K562 (cell line): ENCODE measurements at regions not wholly inside any gene's neighbourhood (a gene's known extent, or its start where the extent isn't known, plus 50 kb on each side); places are given as distances from the start of the nearest gene placed in this dataset.

Experiments
- ATAC-seq: fragments of 200-7000 bp; cut with Tn5 transposase; 3 replicates; pipeline ENCODE4 v1.9.1; 2020; ENCODE audit warnings: moderate library complexity
- BruUV-seq: library from RNA; stranded (reverse); fragments of 400-500 nt; replicated peaks from 2 replicates; lab custom pipeline; 2021; lab: Mats Ljungman, UMichigan
- CTCF ChIA-PET: fragments of 300-600 bp; formaldehyde crosslinking; extraction: SDS; loops from one replicate; lab custom pipeline; 2021; ENCODE audit warnings: low intra/inter-chr PET ratio; lab: Yijun Ruan, JAX
- POLR2A ChIA-PET: fragments of 300-600, 350-650 bp; sonication (Branson Sonifier 250); formaldehyde crosslinking; extraction: SDS; loops from one replicate; lab custom pipeline; 2021; ENCODE audit warnings: antibody characterized with exemption, inconsistent platforms; lab: Yijun Ruan, JAX
- DNase-seq, 4 experiments: peaks; one replicate each; pipeline versions ENCODE4 v3.0.0 to v3.0.0-alpha.2; 2011 to 2018; ENCODE audit warnings: low spot score in 3 of 4, mixed read lengths in 3 of 4; ENCODE audit errors: extremely low read depth in 1 of 4
- FAIRE-seq: peaks from 2 replicates; lab custom pipeline; 2011; peaks lifted over from hg19 to GRCh38; lab: Jason Lieb, UNC
- H2AFZ ChIP-seq: 2 replicates; pipeline ENCODE4 v1.6.0; 2011; ENCODE audit warnings: low read depth, low read length, control low read depth, inconsistent platforms
- H3K27ac ChIP-seq: fragments of 200-600 bp; 3 replicates; pipeline ENCODE4 v1.8.0; 2011; ENCODE audit warnings: low read depth, mild to moderate bottlenecking, control low read depth, inconsistent platforms, low read length, moderate library complexity, mixed read lengths; ENCODE audit errors: extremely low read depth
- H3K27me3 ChIP-seq, 2 experiments: fragments of 300-600 bp in 1 of 2; 2 replicates in 1 of 2; 3 replicates in 1 of 2; pipeline versions ENCODE4 v1.6.0 to v1.8.0; 2011; ENCODE audit warnings: inconsistent platforms in 2 of 2, low read length in 2 of 2, mild to moderate bottlenecking in 1 of 2, mixed read lengths in 1 of 2, moderate library complexity in 1 of 2; ENCODE audit not compliant: control insufficient read depth in 2 of 2, insufficient read depth in 2 of 2
- H3K36me3 ChIP-seq: fragments of 300-600 bp; 3 replicates; pipeline ENCODE4 v1.8.0; 2011; ENCODE audit warnings: mild to moderate bottlenecking, low read length, inconsistent platforms; ENCODE audit not compliant: control insufficient read depth, insufficient read depth
- H3K4me1 ChIP-seq, 2 experiments: fragments of 200-600 bp in 1 of 2; replicated peaks in 1 of 2; 2 replicates in 1 of 2; 3 replicates in 1 of 2; pipeline versions ENCODE4 v1.5.1 to v1.8.0; 2011; ENCODE audit warnings: inconsistent platforms in 2 of 2, low read length in 2 of 2, mild to moderate bottlenecking in 1 of 2, mixed read lengths in 1 of 2, moderate library complexity in 1 of 2; ENCODE audit not compliant: control insufficient read depth in 2 of 2, insufficient read depth in 2 of 2
- H3K4me2 ChIP-seq: 2 replicates; pipeline ENCODE4 v1.6.1; 2011; ENCODE audit warnings: low read length, control low read depth, inconsistent platforms, mixed read lengths; ENCODE audit not compliant: insufficient read depth
- H3K4me3 ChIP-seq: fragments of 200-600 bp; sonication (generic), shearing (Covaris generic); 2 replicates; pipeline ENCODE4 v1.5.1; 2016; ENCODE audit warnings: control low read depth, inconsistent platforms
- H3K79me2 ChIP-seq: fragments of 200-600 bp; 3 replicates; pipeline ENCODE4 v1.8.0; 2011; ENCODE audit warnings: low read length, inconsistent platforms; ENCODE audit not compliant: control insufficient read depth, insufficient read depth
- H3K9ac ChIP-seq, 2 experiments: 2 replicates each; pipeline versions ENCODE4 v1.6.0 to v1.6.1; 2011; ENCODE audit warnings: low read depth in 2 of 2, low read length in 2 of 2, control low read depth in 1 of 2, inconsistent platforms in 1 of 2, mild to moderate bottlenecking in 1 of 2, mixed read lengths in 1 of 2; ENCODE audit not compliant: insufficient read depth in 1 of 2
- H3K9me1 ChIP-seq: one replicate; pipeline ENCODE4 v1.6.0; 2011; ENCODE audit warnings: inconsistent platforms, mild to moderate bottlenecking, low read length, moderate library complexity; ENCODE audit not compliant: control insufficient read depth, insufficient read depth
- H3K9me3 ChIP-seq: replicated peaks from 2 replicates; pipeline ENCODE4 v1.5.1; 2011; ENCODE audit warnings: low read depth, low read length, inconsistent platforms; ENCODE audit not compliant: control insufficient read depth, insufficient read depth
- H4K20me1 ChIP-seq: replicated peaks from 2 replicates; pipeline ENCODE4 v1.6.1; 2011; ENCODE audit warnings: low read length, inconsistent platforms, mixed read lengths; ENCODE audit not compliant: control insufficient read depth, insufficient read depth
- BRD4 ChIP-seq: fragments of 200-600 bp; sonication (generic); IDR thresholded peaks from 2 replicates; pipeline ENCODE4 v1.6.1; 2017; ENCODE audit warnings: inconsistent platforms
- CEBPZ ChIP-seq: fragments of 150-350 bp; IDR thresholded peaks from 2 replicates; pipeline ENCODE4 v1.6.1; 2014; ENCODE audit warnings: low read depth, mild to moderate bottlenecking, low read length, borderline replicate concordance
- ELF2 ChIP-seq: fragments of 250-450 bp; sonication (Bioruptor Pico); IDR thresholded peaks from 2 replicates; pipeline ENCODE4 v1.5.0; 2021; ENCODE audit warnings: mild to moderate bottlenecking
- FOSL1 ChIP-seq: fragments of 200-800 bp; sonication (Bioruptor generic); conservative IDR thresholded peaks from 2 replicates; pipeline ENCODE4 v1.6.1; 2016; ENCODE audit warnings: missing genetic modification characterization, missing compliant biosample characterization
- FOXK1 ChIP-seq: sonication (generic); formaldehyde crosslinking; IDR thresholded peaks from 2 replicates; pipeline ENCODE4 v1.8.0; 2022; ENCODE audit warnings: missing genetic modification reagents, mild to moderate bottlenecking, borderline replicate concordance
- GATAD2B ChIP-seq: fragments of 450-650 bp; IDR thresholded peaks from 2 replicates; pipeline ENCODE4 v1.6.1; 2017; ENCODE audit warnings: mild to moderate bottlenecking, borderline replicate concordance
- NCOA2 ChIP-seq, 2 experiments: fragments of 450-650 bp; IDR thresholded peaks; 2 replicates each; pipeline ENCODE4 v1.6.1; 2018; ENCODE audit warnings: mild to moderate bottlenecking in 2 of 2, moderate library complexity in 1 of 2; ENCODE audit not compliant: partially characterized antibody in 2 of 2
- PBX2 ChIP-seq, 2 experiments: IDR thresholded peaks in 1 of 2; conservative IDR thresholded peaks in 1 of 2; 2 replicates each; pipeline ENCODE4 v1.6.1; 2016; ENCODE audit warnings: low read depth in 2 of 2, mild to moderate bottlenecking in 1 of 2, missing compliant biosample characterization in 1 of 2, missing genetic modification characterization in 1 of 2, moderate library complexity in 1 of 2
- RB1 ChIP-seq: fragments of 450-650 bp; IDR thresholded peaks from 2 replicates; pipeline ENCODE4 v1.6.1; 2017; ENCODE audit warnings: low read depth, mild to moderate bottlenecking
- RBM34 ChIP-seq: fragments of 200-400 bp; formaldehyde crosslinking; IDR thresholded peaks from 2 replicates; pipeline ENCODE4 v1.6.1; 2018; ENCODE audit warnings: low read length, borderline replicate concordance; ENCODE audit not compliant: insufficient read depth
- RHOXF2B ChIP-seq: fragments of 250-450 bp; sonication (Bioruptor Pico); conservative IDR thresholded peaks from 2 replicates; pipeline ENCODE4 v1.5.1; 2021
- SRSF3 ChIP-seq: fragments of 200-400 bp; formaldehyde crosslinking; IDR thresholded peaks from 2 replicates; pipeline ENCODE4 v1.6.1; 2016; ENCODE audit warnings: mild to moderate bottlenecking, low read length, moderate library complexity; ENCODE audit not compliant: insufficient read depth
- STAG1 ChIP-seq: sonication (generic); formaldehyde crosslinking; IDR thresholded peaks from 2 replicates; pipeline ENCODE4 v1.5.0; 2020; ENCODE audit warnings: missing genetic modification reagents, borderline replicate concordance
- ZNF507 ChIP-seq: conservative IDR thresholded peaks from 2 replicates; pipeline ENCODE4 v1.6.1; 2017; ENCODE audit warnings: missing genetic modification characterization, missing compliant biosample characterization
- ZNF707 ChIP-seq: fragments of 250-450 bp; sonication (Bioruptor Pico); conservative IDR thresholded peaks from 2 replicates; pipeline ENCODE4 v1.8.0; 2022; ENCODE audit warnings: inconsistent platforms, mild to moderate bottlenecking, moderate library complexity
- ZZZ3 ChIP-seq: fragments of 450-650 bp; IDR thresholded peaks from 2 replicates; pipeline ENCODE4 v1.6.1; 2016; ENCODE audit warnings: antibody characterized with exemption, mild to moderate bottlenecking, moderate library complexity
- WGBS: fragments of 100-300 bp; shearing (Covaris generic); methylation state at CpG from one replicate; pipeline ENCODE4 v1.1.6; 2016; ENCODE audit warnings: low coverage, mixed read lengths; ENCODE audit not compliant: insufficient coverage; ENCODE audit errors: missing lambda C conversion rate; 5-methylcytosine and 5-hydroxymethylcytosine counted together
- in situ Hi-C: fragments of 300-500 bp; cut with MboI; formaldehyde crosslinking; loops from 4 replicates; pipeline ENCODE4 v1.15.0; 2018; ENCODE audit warnings: inconsistent platforms, mixed read lengths
- intact Hi-C: fragments of 100-400 bp; cut with micrococcal nuclease; formaldehyde crosslinking; loops from 2 replicates; pipeline ENCODE4 v1.14.2; 2022

GRCh38 chr9:115680231-115680630, 473.4 kb upstream of the PAPPA start:
- TF ChIP-seq RHOXF2B (CRISPR knock-in tag) = no peak
- no peak for TF ChIP-seq FOSL1 (tag)
- TF ChIP-seq FOXK1 (CRISPR knock-in tag) = no peak
- no peak for TF ChIP-seq STAG1 (CRISPR knock-in tag)
- TF ChIP-seq NCOA2 (IDR thresholded peaks at IDR 0.05; ENCODE audit: partially characterized antibody in 2 of 2) = no peak
- TF ChIP-seq ZZZ3 = no peak
- no peak for TF ChIP-seq CEBPZ
- TF ChIP-seq GATAD2B = no peak
- no peak for TF ChIP-seq PBX2 (CRISPR knock-in tag; IDR thresholded peaks at IDR 0.05; ENCODE audit: low read depth)
- TF ChIP-seq PBX2 (tag; conservative IDR thresholded peaks at IDR 0.05; ENCODE audit: low read depth) = no peak
- TF ChIP-seq ZNF507 (tag) = no peak
- TF ChIP-seq ELF2 = no peak
- no peak for TF ChIP-seq ZNF707 (CRISPR knock-in tag)
- no peak for TF ChIP-seq RBM34
- TF ChIP-seq RB1 = no peak
- no peak for TF ChIP-seq SRSF3
- no peak for TF ChIP-seq BRD4
- TF ChIP-seq, all 486 proteins: peak for 0
- ChIA-PET POLR2A (no interaction called here), CTCF (no interaction called here)
- H3K36me3 ChIP-seq = no peaks in the 10 kb centered on the region
- H2AFZ ChIP-seq = no peak overlapping the region
- WGBS = 6% methylated on average over 1 of the region's 1 CpG
- H3K4me3 ChIP-seq = no peak overlapping the region
- in situ Hi-C loops = no loop called here
- no peak overlapping the region for H3K9ac ChIP-seq
- intact Hi-C loops = no loop called here
- BruUV-seq = no TSS peak
- no peaks in the 10 kb centered on the region for H3K9me3 ChIP-seq
- FAIRE-seq = no peak
- no peak for ATAC-seq
- no peak overlapping the region for H3K27ac ChIP-seq
- no peaks in the 10 kb centered on the region for H3K27me3 ChIP-seq
- DNase-seq = no peak
- no peaks in the 10 kb centered on the region for H3K79me2 ChIP-seq
- no peaks in the 10 kb centered on the region for H3K9me1 ChIP-seq
- no peaks in the 10 kb centered on the region for H4K20me1 ChIP-seq
- no peaks in the 10 kb centered on the region for H3K4me1 ChIP-seq
- no peak overlapping the region for H3K4me2 ChIP-seq
